C4-2B (cell line): ENCODE measurements at regions not wholly inside any gene's neighbourhood (a gene's known extent, or its start where the extent isn't known, plus 50 kb on each side); places are given as distances from the start of the nearest gene placed in this dataset.

ENCODE experiments used
- CTCF ChIP-seq: fragments of 450-650 bp; conservative IDR thresholded peaks from 2 replicates; pipeline ENCODE4 v1.5.1; 2017; ENCODE audit warnings: mild to moderate bottlenecking
- ZFX ChIP-seq: fragments of 450-650 bp; IDR thresholded peaks from 2 replicates; pipeline ENCODE4 v1.6.1; 2017

- TF ChIP-seq CTCF = no peak
- TF ChIP-seq ZFX = no peak
These were observed 138.1 kb upstream of the PHACTR3 start for GRCh38 chr20:59466107-59466815.
